ENCODE measurements at regions not wholly inside any gene's neighbourhood (a gene's known extent, or its start where the extent isn't known, plus 50 kb on each side); places are given as distances from the start of the nearest gene placed in this dataset.

- no peak for TF ChIP-seq CTCF (IDR thresholded peaks at IDR 0.05)
- no peak for TF ChIP-seq POLR2A (IDR thresholded peaks at IDR 0.05)
Observed at GRCh38 chr10:1850971-1851527, 113.7 kb upstream of the ADARB2 start.

Data from sigmoid colon (tissue), 3 donors.